HG03521 (cell line): ENCODE measurements at regions not wholly inside any gene's neighbourhood (a gene's known extent, or its start where the extent isn't known, plus 50 kb on each side); places are given as distances from the start of the nearest gene placed in this dataset.
"Not testable (repeated sequence)": the region's sequence is repeated elsewhere in the genome, so short reads cannot be mapped to it uniquely, and the experiment has no call there.

ENCODE experiments used
- ATAC-seq: cut with Tn5 transposase; IDR thresholded peaks from one replicate; pipeline ENCODE4 v1.9.1; 2021; ENCODE audit warnings: mild to moderate bottlenecking, moderate library complexity; ENCODE audit not compliant: unreplicated experiment

GRCh38 chr13:43946281-43946680 lies 66.6 kb downstream of the LACC1 start:
- no peak for ATAC-seq

DNA sequence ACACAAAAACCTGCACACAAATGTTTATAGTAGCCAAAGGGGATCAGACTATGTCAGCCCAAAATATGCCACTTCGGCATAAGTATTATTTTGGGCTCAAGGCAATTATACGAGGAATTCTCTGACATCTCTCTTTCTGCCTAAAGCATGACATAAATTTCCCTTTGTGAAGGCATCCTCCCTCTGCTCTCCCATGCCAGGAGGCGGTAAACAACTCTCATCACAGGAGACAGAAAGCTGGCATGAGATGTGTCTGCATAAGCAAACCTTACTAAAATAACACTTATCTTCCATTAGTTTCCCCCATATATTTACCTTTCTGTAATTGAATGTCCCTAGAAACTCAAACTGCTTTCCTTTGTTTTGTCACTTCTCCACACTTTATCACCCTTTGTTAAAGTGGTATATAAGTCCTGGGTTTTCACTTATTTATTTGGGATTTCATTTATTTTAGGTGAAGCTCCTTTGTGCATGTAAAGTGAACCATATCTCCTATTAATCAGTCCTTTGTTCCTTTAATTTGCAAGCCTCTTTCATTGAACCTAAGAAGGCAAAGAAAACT lies 68.3 kb downstream of the LACC1 start:
- no peak for ATAC-seq

GRCh38 chr13:43953370-43953769 lies 73.7 kb downstream of the LACC1 start:
- no peak for ATAC-seq

DNA sequence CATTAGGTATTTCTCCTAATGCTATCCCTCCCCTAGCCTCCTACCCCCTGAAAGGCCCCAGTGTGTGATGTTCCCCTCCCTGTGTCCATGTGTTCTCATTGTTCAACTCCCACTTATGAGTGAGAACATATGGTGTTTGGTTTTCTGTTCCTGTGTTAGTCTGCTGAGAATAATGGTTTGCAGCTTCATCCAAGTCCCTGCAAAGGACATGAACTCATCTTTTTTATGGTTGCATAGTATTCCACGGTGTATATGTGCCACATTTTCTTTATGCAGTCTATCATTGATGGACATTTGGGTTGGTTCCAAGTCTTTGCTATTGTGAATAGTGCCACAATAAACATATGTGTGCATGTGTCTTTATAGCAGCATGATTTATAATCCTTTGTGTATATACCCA lies 77.3 kb downstream of the LACC1 start:
- ATAC-seq, result not testable (repeated sequence)

DNA sequence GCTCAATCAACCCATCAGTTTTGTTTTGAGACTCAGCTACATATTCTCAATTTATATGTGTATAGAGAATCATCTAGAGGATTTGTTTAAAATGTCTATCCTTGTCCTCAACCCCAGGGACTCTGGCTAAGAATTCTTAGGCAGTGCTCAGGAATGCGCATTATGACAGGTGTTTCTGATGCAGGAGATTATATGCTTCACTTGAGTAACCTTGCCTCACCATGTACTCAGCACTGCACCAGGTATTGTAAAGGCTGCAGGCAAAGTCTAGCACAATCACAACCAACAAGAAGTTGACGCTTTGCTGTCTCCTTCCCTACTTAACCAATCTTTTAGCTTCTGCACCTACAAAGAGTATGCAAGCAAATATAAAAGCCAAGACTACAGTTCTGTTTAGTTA lies 79.6 kb downstream of the LACC1 start:
- ATAC-seq, result no peak

DNA sequence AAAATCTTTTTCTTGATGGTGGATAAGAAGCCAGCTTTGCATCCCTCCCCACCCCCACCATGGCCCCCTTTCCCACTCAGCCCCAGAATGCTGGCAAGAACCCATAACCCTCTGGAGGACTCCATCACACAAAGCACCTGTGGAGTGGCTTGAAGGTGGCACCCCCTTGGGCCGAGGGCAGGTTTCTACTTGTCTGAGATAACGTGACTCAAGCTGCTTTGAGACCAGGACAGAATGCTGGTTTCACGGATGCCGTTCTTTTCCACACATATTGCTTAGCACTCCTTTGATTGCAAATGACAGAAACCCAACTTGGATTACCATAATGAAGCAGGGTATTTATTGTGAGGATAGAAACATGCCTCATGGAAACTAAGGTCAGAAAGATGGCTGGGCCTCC lies 82.2 kb downstream of the LACC1 start:
- no peak for ATAC-seq

DNA sequence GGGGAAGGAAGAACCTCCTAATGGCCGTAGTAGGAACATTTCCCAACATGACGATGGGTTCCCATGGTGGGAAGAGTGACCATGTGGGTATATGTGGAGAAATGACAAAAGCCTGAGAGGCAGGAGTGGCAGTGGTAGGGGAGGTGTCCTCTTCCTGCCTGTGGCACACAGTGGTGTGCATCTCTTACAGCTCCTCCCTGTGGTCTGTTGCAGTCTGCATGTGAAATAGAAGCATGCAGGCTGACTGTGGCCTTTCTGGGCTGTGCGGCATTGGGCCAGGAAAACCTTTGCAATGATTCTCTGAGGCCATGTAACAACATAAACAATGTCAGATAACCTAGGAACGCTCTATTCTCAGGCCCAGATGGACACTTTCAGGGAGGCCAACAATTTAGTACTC lies 84.0 kb downstream of the LACC1 start:
- no peak for ATAC-seq

DNA sequence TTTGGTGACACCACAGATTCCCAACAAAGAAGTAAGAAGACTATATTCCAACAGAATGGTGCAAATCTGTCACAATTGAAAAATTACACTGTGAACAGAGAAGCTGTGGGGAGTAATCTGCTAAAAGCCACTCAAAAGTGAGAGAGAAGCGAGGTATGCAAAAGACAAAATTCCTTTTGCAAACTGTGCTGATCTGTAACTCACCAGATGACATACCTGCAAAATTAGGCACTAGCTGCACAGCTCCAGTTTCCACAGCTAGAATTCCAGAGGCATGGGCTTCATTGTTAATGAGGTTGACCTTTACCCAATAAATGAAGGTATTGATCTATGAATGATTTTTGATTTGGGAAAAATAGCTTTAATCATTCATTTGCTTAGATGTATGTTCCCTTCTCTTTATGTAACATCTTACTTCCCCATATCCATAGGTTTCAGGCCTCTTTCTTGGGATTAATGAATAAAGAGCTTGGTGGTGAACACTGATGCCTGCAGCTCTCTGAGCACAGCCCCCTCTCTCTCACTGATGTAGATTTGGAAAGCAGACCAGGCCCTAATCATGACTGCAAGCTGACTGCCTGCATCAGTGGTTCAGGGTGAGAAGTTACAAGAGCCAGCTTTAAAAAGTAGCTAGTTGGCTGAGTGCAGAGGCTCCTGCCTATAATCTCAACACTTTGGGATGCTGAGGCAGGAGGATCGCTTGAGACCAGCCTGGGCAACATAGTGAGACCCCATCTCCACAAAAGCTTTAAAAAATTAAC lies 85.2 kb downstream of the LACC1 start:
- ATAC-seq, result no peak

GRCh38 chr13:43965459-43965845 lies 85.7 kb downstream of the LACC1 start:
- no peak for ATAC-seq

DNA sequence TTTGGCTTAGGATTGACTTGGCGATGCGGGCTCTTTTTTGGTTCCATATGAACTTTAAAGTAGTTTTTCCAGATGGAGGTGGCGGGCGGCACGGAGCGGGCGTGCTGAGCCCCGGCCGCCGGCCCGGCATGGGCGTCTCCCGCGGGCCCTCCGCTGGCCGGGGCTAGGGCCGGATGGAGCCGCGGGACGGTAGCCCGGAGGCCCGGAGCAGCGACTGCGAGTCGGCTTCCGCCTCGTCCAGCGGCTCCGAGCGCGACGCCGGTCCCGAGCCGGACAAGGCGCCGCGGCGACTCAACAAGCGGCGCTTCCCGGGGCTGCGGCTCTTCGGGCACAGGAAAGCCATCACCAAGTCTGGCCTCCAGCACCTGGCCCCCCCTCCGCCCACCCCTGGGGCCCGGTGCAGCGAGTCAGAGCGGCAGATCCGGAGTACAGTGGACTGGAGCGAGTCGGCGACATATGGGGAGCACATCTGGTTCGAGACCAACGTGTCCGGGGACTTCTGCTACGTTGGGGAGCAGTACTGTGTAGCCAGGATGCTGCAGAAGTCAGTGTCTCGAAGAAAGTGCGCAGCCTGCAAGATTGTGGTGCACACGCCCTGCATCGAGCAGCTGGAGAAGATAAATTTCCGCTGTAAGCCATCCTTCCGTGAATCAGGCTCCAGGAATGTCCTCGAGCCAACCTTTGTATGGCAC lies 88.7 kb downstream of the LACC1 start:
- not testable (repeated sequence) for ATAC-seq

- not testable (repeated sequence) for ATAC-seq
Observed at GRCh38 chr13:43968943-43969690, 89.4 kb downstream of the LACC1 start.

DNA sequence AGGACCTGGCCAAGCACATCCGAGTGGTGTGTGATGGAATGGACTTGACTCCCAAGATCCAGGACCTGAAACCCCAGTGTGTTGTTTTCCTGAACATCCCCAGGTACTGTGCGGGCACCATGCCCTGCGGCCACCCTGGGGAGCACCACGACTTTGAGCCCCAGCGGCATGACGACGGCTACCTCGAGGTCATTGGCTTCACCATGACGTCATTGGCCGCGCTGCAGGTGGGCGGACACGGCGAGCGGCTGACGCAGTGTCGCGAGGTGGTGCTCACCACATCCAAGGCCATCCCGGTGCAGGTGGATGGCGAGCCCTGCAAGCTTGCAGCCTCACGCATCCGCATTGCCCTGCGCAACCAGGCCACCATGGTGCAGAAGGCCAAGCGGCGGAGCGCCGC lies 90.2 kb downstream of the LACC1 start:
- not testable (repeated sequence) for ATAC-seq

GRCh38 chr13:43970520-43971242 lies 91.0 kb downstream of the LACC1 start:
- ATAC-seq, result not testable (repeated sequence)

DNA sequence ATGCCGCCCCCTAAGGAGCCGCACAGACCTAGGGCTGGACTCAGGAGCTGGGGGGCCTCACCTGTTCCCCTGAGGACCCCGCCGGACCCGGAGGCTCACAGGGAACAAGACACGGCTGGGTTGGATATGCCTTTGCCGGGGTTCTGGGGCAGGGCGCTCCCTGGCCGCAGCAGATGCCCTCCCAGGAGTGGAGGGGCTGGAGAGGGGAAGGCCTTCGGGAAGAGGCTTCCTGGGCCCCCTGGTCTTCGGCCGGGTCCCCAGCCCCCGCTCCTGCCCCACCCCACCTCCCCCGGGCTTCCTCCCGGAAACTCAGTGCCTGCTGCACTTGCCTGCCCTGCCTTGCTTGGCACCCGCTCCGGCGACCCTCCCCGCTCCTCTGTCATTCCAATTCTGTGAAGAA lies 91.6 kb downstream of the LACC1 start:
- ATAC-seq, result not testable (repeated sequence)

GRCh38 chr13:43977911-43978310 lies 98.2 kb downstream of the LACC1 start:
- no peak for ATAC-seq

GRCh38 chr13:43978688-43979087 lies 99.0 kb downstream of the LACC1 start:
- no peak for ATAC-seq

- no peak for ATAC-seq
Observed at GRCh38 chr13:43979492-43979891, 99.8 kb downstream of the LACC1 start.

DNA sequence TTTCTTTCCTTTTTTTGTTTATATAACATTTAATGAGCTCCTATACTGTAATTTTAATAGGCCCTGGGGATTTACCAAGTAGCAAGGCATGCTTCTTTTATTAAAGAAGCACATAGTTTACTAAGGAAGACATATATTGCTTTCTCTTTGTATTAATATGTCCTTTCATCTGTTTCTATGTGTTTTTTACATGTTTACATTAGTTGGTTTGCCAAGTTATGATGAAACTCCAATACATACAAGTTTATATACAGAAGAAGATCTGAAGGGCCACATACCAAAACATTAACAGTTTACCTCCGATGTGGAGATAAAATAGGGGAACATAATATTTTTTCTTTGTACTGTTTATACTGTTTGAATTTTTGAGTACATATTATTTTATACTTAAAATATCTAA lies 100.9 kb downstream of the LACC1 start:
- no peak for ATAC-seq

DNA sequence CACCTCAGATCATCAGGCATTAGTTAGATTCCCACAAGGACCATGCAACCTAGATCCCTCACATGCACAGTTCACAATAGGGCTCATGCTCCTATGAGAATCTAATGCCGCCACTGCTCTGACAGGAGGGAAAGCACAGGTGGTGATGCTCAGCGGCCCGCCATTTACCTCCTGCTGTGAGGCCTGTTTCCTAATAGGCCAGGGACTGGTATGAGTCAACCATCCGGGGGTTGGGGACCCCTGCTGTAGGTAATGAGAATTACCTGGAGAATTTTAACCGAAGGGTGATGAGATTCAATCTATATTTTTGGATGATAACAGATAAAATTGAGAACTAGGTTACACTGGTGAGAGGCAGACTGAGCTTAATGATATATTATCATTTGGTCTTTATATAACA lies 101.4 kb downstream of the LACC1 start:
- no peak for ATAC-seq

DNA sequence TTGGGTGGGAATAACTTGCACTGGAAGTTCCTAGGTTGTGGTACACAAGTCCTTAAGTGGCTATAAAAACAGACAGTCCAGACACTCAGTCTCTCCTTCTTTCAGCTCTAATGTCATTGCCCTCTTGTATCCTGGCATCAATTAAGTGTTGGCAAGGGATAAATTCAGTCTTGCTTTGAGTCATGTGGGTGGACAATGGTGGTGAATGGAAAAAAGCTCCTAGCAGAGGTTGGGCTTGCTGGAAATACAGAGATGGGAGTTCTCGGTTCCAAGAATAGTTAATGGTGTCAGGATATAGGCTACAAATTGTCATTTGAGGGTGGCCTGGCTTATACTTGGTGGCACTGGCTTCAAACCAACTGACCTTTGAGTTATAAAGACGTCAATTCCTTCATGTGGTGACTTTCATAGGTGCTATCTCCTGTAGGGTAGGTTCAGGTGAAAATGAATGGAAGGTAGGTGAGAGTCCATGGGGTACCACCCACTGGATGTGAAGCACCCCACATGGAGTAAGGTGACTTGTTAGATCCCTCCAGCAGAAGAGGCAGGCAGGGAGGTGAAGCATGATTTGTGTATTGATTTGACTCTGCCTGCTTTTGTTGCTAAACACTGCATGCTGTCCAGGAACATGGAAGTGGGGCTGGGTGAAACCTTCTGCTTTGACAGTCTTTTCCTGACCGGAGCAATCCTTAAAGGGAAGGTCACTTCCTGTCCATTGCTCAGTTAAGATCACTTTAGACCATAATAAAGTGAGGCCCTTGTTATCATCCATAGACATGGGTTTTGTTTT lies 102.0 kb downstream of the LACC1 start:
- ATAC-seq, result no peak
